H1 (cell line): ENCODE measurements at regions not wholly inside any gene's neighbourhood (a gene's known extent, or its start where the extent isn't known, plus 50 kb on each side); places are given as distances from the start of the nearest gene placed in this dataset.

Experiments used
- CTCF ChIA-PET: fragments of 300-600 bp; sonication (Branson Sonifier 250); formaldehyde crosslinking; loops from one replicate; lab custom pipeline; 2021; ENCODE audit not compliant: partially characterized antibody; lab: Charles Lee
- POLR2A ChIA-PET: fragments of 300-600 bp; sonication (Branson Sonifier 250); formaldehyde crosslinking; loops from one replicate; lab custom pipeline; 2021; ENCODE audit warnings: inconsistent platforms; ENCODE audit not compliant: partially characterized antibody; lab: Charles Lee
- DNase-seq, 2 experiments: peaks; one replicate each; pipeline versions ENCODE4 v3.0.0 to v3.0.0-alpha.2; 2010 to 2022; ENCODE audit warnings: low spot score in 2 of 2, low read depth in 1 of 2, mixed read lengths in 1 of 2
- FAIRE-seq: peaks from 2 replicates; lab custom pipeline; 2011; peaks lifted over from hg19 to GRCh38; lab: Jason Lieb, UNC
- H2AFZ ChIP-seq: 2 replicates; pipeline ENCODE4 v1.8.1; 2012; ENCODE audit warnings: low read length, inconsistent platforms
- H2AK5ac ChIP-seq: 2 replicates; pipeline ENCODE4 v1.6.1; 2013; ENCODE audit warnings: low read depth, low read length
- H2BK120ac ChIP-seq: replicated peaks from 2 replicates; pipeline ENCODE3; 2013; ENCODE audit warnings: low read depth, low read length, inconsistent platforms
- H2BK12ac ChIP-seq: 2 replicates; pipeline ENCODE4 v1.6.1; 2013; ENCODE audit warnings: low read depth, low read length
- H2BK15ac ChIP-seq: 2 replicates; pipeline ENCODE4 v1.6.1; 2013; ENCODE audit warnings: low read length
- H2BK20ac ChIP-seq: 2 replicates; pipeline ENCODE4 v1.6.1; 2013; ENCODE audit warnings: low read length
- H2BK5ac ChIP-seq: 2 replicates; pipeline ENCODE4 v1.6.1; 2013; ENCODE audit warnings: low read depth, low read length
- H3K14ac ChIP-seq: 2 replicates; pipeline ENCODE4 v1.6.1; 2013; ENCODE audit warnings: inconsistent platforms; ENCODE audit not compliant: insufficient read length
- H3K18ac ChIP-seq: 2 replicates; pipeline ENCODE4 v1.6.1; 2013; ENCODE audit warnings: low read length; ENCODE audit errors: extremely low read depth
- H3K23ac ChIP-seq: 2 replicates; pipeline ENCODE4 v1.6.1; 2013; ENCODE audit warnings: inconsistent platforms; ENCODE audit not compliant: insufficient read length
- H3K23me2 ChIP-seq: 2 replicates; pipeline ENCODE4 v1.6.1; 2013; ENCODE audit warnings: low read depth, low read length
- H3K27ac ChIP-seq: 2 replicates; pipeline ENCODE4 v1.6.1; 2011; ENCODE audit warnings: low read depth, low read length, inconsistent platforms
- H3K27me3 ChIP-seq, 4 experiments: replicated peaks in 1 of 4; 1 replicate in 1 of 4; 2 replicates in 3 of 4; pipeline versions ENCODE4 v1.6.1 to v1.8.1; 2011 to 2013; ENCODE audit warnings: low read length in 3 of 4, mild to moderate bottlenecking in 3 of 4, inconsistent platforms in 2 of 4, mixed read lengths in 2 of 4, moderate library complexity in 1 of 4; ENCODE audit not compliant: control insufficient read depth in 3 of 4, insufficient read depth in 3 of 4; ENCODE audit errors: extremely low read depth in 1 of 4
- H3K36me3 ChIP-seq, 4 experiments: 2 replicates each; pipeline versions ENCODE4 v1.6.1 to v1.8.1; 2011 to 2013; ENCODE audit warnings: mild to moderate bottlenecking in 4 of 4, low read length in 3 of 4, moderate library complexity in 2 of 4, control low read depth in 1 of 4, inconsistent platforms in 1 of 4; ENCODE audit not compliant: insufficient read depth in 4 of 4, control insufficient read depth in 2 of 4
- H3K4ac ChIP-seq: replicated peaks from 2 replicates; pipeline ENCODE3; 2013; ENCODE audit warnings: low read length, low read depth, mixed read lengths, inconsistent platforms; ENCODE audit not compliant: insufficient read length
- H3K4me1 ChIP-seq, 4 experiments: replicated peaks in 1 of 4; 1 replicate in 1 of 4; 2 replicates in 3 of 4; pipeline versions ENCODE4 v1.6.1 to v1.8.1; 2011 to 2013; ENCODE audit warnings: low read length in 3 of 4, inconsistent platforms in 2 of 4, mixed read lengths in 1 of 4; ENCODE audit not compliant: insufficient read depth in 4 of 4, control insufficient read depth in 3 of 4
- H3K4me2 ChIP-seq, 2 experiments: 2 replicates each; pipeline versions ENCODE4 v1.6.1 to v1.8.1; 2011 to 2013; ENCODE audit warnings: low read depth in 2 of 2, low read length in 2 of 2, control low read depth in 1 of 2, inconsistent platforms in 1 of 2, mild to moderate bottlenecking in 1 of 2; ENCODE audit not compliant: insufficient read depth in 1 of 2
- H3K4me3 ChIP-seq, 4 experiments: fragments of 200-600, 300-600 bp in 1 of 4; sonication (generic), shearing (Covaris generic), sonication (Bioruptor Twin) in 1 of 4; 2 replicates each; pipeline versions ENCODE4 v1.5.1 to v1.8.1; 2011 to 2016; ENCODE audit warnings: low read length in 4 of 4, low read depth in 3 of 4, control low read depth in 2 of 4, inconsistent platforms in 2 of 4, mild to moderate bottlenecking in 2 of 4, mixed read lengths in 1 of 4, moderate library complexity in 1 of 4; ENCODE audit not compliant: insufficient read depth in 2 of 4; ENCODE audit errors: extremely low read depth in 1 of 4
- H3K56ac ChIP-seq: replicated peaks from 2 replicates; pipeline ENCODE3; 2013; ENCODE audit warnings: low read depth, mild to moderate bottlenecking, mixed read lengths, low read length, inconsistent platforms; ENCODE audit not compliant: insufficient read length
- H3K79me1 ChIP-seq: 2 replicates; pipeline ENCODE4 v1.6.1; 2013; ENCODE audit warnings: low read depth, low read length, control low read depth
- H3K79me2 ChIP-seq, 2 experiments: 2 replicates each; pipeline versions ENCODE4 v1.6.1 to v1.8.1; 2012 to 2013; ENCODE audit warnings: low read length in 2 of 2, mild to moderate bottlenecking in 2 of 2, inconsistent platforms in 1 of 2; ENCODE audit not compliant: insufficient read depth in 2 of 2, control insufficient read depth in 1 of 2
- H3K9ac ChIP-seq, 4 experiments: replicated peaks in 1 of 4; 1 replicate in 1 of 4; 2 replicates in 3 of 4; pipeline versions ENCODE4 v1.6.1 to v1.8.1; 2011 to 2013; ENCODE audit warnings: low read depth in 3 of 4, low read length in 3 of 4, control low read depth in 2 of 4, mild to moderate bottlenecking in 2 of 4, moderate library complexity in 2 of 4, inconsistent platforms in 1 of 4; ENCODE audit errors: extremely low read depth in 1 of 4
- H3K9me3 ChIP-seq, 2 experiments: 2 replicates each; pipeline versions ENCODE4 v1.6.1 to v1.8.1; 2012 to 2013; ENCODE audit warnings: mild to moderate bottlenecking in 2 of 2, moderate library complexity in 2 of 2, control low read depth in 1 of 2, inconsistent platforms in 1 of 2, low read depth in 1 of 2, low read length in 1 of 2, mixed read lengths in 1 of 2; ENCODE audit not compliant: insufficient read depth in 2 of 2
- H4K20me1 ChIP-seq, 2 experiments: replicated peaks in 1 of 2; 2 replicates each; pipeline versions ENCODE3 to v1.8.1; 2011 to 2013; ENCODE audit warnings: inconsistent platforms in 2 of 2, low read length in 2 of 2, mild to moderate bottlenecking in 1 of 2; ENCODE audit not compliant: insufficient read depth in 2 of 2, control insufficient read depth in 1 of 2
- H4K5ac ChIP-seq: 2 replicates; pipeline ENCODE4 v1.6.1; 2013; ENCODE audit warnings: low read length, low read depth, mixed read lengths, inconsistent platforms; ENCODE audit not compliant: insufficient read length
- H4K8ac ChIP-seq: 2 replicates; pipeline ENCODE4 v1.8.0; 2013; ENCODE audit warnings: mild to moderate bottlenecking, moderate library complexity, low read length, inconsistent platforms; ENCODE audit not compliant: insufficient read depth; ENCODE audit errors: extremely low read depth
- H4K91ac ChIP-seq: replicated peaks from 2 replicates; pipeline ENCODE3; 2013; ENCODE audit warnings: low read length, mixed read lengths, inconsistent platforms; ENCODE audit not compliant: insufficient read length
- BACH1 ChIP-seq: IDR thresholded peaks from 2 replicates; pipeline ENCODE4 v1.6.1; 2012; ENCODE audit warnings: low read length, improper control_type of control experiment
- CTBP2 ChIP-seq: IDR thresholded peaks from 2 replicates; pipeline ENCODE4 v1.7.0; 2011; ENCODE audit warnings: borderline replicate concordance, mild to moderate bottlenecking, moderate library complexity, mixed read lengths, low read length; ENCODE audit not compliant: insufficient read depth, insufficient read length
- RXRA ChIP-seq: IDR thresholded peaks from 2 replicates; pipeline ENCODE4 v1.6.1; 2011; ENCODE audit warnings: low read depth, mild to moderate bottlenecking, low read length, moderate library complexity; ENCODE audit not compliant: insufficient read depth
- WGBS, 2 experiments: shearing (Covaris generic) in 1 of 2; methylation state at CpG; one replicate each; pipeline versions ENCODE4 v1.1.6 to v1.1.7; 2013 to 2015; ENCODE audit warnings: low lambda C conversion rate in 2 of 2, mixed read lengths in 2 of 2, inconsistent platforms in 1 of 2, low coverage in 1 of 2, missing lambda C conversion rate in 1 of 2; ENCODE audit not compliant: insufficient replicate concordance in 2 of 2, insufficient coverage in 1 of 2, insufficient read length in 1 of 2; ENCODE audit errors: extremely low coverage in 1 of 2, missing lambda C conversion rate in 1 of 2; 5-methylcytosine and 5-hydroxymethylcytosine counted together
- TF ChIP-seq, protein P1 (sequence below): IDR thresholded peaks from 2 replicates; pipeline ENCODE4 v1.6.1; 2012; ENCODE audit warnings: inconsistent platforms

DNA sequence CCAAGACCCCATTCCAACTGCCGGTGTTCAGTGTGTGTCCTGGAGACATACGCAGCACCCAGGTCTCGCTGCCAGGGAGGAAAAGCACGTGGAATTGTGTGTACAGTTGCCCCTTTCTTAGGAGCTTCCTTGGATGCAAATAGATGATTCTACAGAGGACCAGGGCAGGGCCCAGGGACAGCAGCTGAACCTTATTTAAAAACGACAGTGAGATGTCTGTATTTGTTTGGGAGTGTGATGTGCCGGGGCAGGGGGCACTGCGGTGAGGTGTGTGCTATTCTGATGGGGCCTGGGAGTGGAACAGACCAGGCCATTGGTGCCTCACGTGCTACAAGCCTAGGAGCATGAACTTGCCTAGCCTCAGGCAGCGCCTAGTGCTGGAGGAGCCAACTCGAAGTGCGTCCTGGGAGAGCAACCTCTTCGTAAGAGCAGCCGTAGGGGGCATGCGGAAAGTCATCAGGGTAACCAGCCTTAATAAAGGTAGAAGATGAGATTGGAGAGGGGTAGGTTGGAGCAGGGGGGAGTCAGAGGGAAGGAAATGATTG lies 98.3 kb upstream of the ESRRB start:
- Histone ChIP-seq H3K27me3 (no peaks in the 10 kb centered on the region), H3K18ac (no peak overlapping the region), H3K14ac (no peak overlapping the region), H2BK15ac (no peak overlapping the region), H4K20me1 (no peaks in the 10 kb centered on the region), H3K56ac (no peak overlapping the region), H4K5ac (no peak overlapping the region), H3K79me2 (no peaks in the 10 kb centered on the region), H3K4me2 (no peak overlapping the region), H3K36me3 (no peaks in the 10 kb centered on the region), H2AK5ac (no peak overlapping the region), H4K91ac (no peak overlapping the region), H2BK12ac (no peak overlapping the region), H3K4me1 (no peaks in the 10 kb centered on the region; a peak in 1 of 7 replicates), H2BK20ac (no peak overlapping the region), H2BK120ac (no peak overlapping the region), H2BK5ac (no peak overlapping the region), H3K23ac (no peak overlapping the region), H3K23me2 (no peaks in the 10 kb centered on the region), H3K9me3 (no peaks in the 10 kb centered on the region), H4K8ac (no peak overlapping the region), H3K4ac (no peak overlapping the region), H3K79me1 (no peaks in the 10 kb centered on the region), H2AFZ (no peak overlapping the region), H3K4me3 (no peak overlapping the region), H3K27ac (no peak overlapping the region), H3K9ac (no peak overlapping the region)
- no peak for FAIRE-seq
- POLR2A ChIA-PET: no interaction called here
- 85% methylated on average over 14 of the region's 14 CpGs; no CpG with 5 or more reads in 1 of the 2 experiments for WGBS, 2 experiments
- peak in 1 of 2 experiments; percentile 36 for DNase-seq
- CTCF ChIA-PET: interaction anchor here (1.2 to 2.5 kb wide), 2 partner anchors 75 to 109 kb away, joined by 6 read pairs; no protein-coding TSS in a partner anchor
- TF ChIP-seq BACH1 (no peak), RXRA (no peak), CTBP2 (no peak)
- TF ChIP-seq, protein P1, sequence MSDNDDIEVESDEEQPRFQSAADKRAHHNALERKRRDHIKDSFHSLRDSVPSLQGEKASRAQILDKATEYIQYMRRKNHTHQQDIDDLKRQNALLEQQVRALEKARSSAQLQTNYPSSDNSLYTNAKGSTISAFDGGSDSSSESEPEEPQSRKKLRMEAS: no peak
